HepG2 (cell line): ENCODE measurements at regions not wholly inside any gene's neighbourhood (a gene's known extent, or its start where the extent isn't known, plus 50 kb on each side); places are given as distances from the start of the nearest gene placed in this dataset.

Experiments used
- CTCF ChIP-seq: sonication (generic); formaldehyde crosslinking; IDR thresholded peaks from 2 replicates; pipeline ENCODE4 v1.5.0; 2020; ENCODE audit warnings: mild to moderate bottlenecking, missing genetic modification reagents, moderate library complexity
- MAZ ChIP-seq, 2 experiments: sonication (generic) in 1 of 2; formaldehyde crosslinking in 1 of 2; IDR thresholded peaks; 2 replicates each; pipeline versions ENCODE4 v1.5.0 to v1.6.1; 2012 to 2020; ENCODE audit warnings: low read depth in 2 of 2, mild to moderate bottlenecking in 2 of 2, borderline replicate concordance in 1 of 2, improper control_type of control experiment in 1 of 2, low read length in 1 of 2, missing genetic modification reagents in 1 of 2, moderate library complexity in 1 of 2
- NBN ChIP-seq: fragments of 450-650 bp; conservative IDR thresholded peaks from 2 replicates; pipeline ENCODE4 v1.6.1; 2017
- USF2 ChIP-seq, 2 experiments: sonication (generic) in 1 of 2; formaldehyde crosslinking in 1 of 2; IDR thresholded peaks; 2 replicates each; pipeline versions ENCODE4 v1.5.1 to v1.6.1; 2011 to 2020; ENCODE audit warnings: borderline replicate concordance in 1 of 2, low read depth in 1 of 2, low read length in 1 of 2, mild to moderate bottlenecking in 1 of 2, missing genetic modification reagents in 1 of 2, moderate library complexity in 1 of 2
- ZNF136 ChIP-seq: sonication (generic); formaldehyde crosslinking; IDR thresholded peaks from 2 replicates; pipeline ENCODE4 v1.8.1; 2022; ENCODE audit warnings: low read depth, mild to moderate bottlenecking, moderate library complexity, missing genetic modification reagents
- ZNF770 ChIP-seq: sonication (generic); formaldehyde crosslinking; IDR thresholded peaks from 2 replicates; pipeline ENCODE4 v1.5.0; 2020; ENCODE audit warnings: mild to moderate bottlenecking, missing genetic modification reagents
- ZNF780A ChIP-seq: sonication (generic); formaldehyde crosslinking; IDR thresholded peaks from 2 replicates; pipeline ENCODE4 v1.8.0; 2022; ENCODE audit warnings: mild to moderate bottlenecking, missing genetic modification reagents, moderate library complexity

GRCh38 chr2:212903413-212903812 is 248.0 kb downstream of the IKZF2 start:
- TF ChIP-seq USF2 (IDR thresholded peaks at IDR 0.05; ENCODE audit: low read depth, low read length) (no peak), USF2 (CRISPR knock-in tag; IDR thresholded peaks at IDR 0.05; ENCODE audit: borderline replicate concordance) (no peak), NBN (no peak), ZNF780A (CRISPR knock-in tag) (no peak), ZNF770 (CRISPR knock-in tag) (no peak), ZNF136 (CRISPR knock-in tag) (no peak), CTCF (CRISPR knock-in tag) (no peak), MAZ (IDR thresholded peaks at IDR 0.05; ENCODE audit: borderline replicate concordance, low read depth, low read length) (no peak), MAZ (CRISPR knock-in tag; IDR thresholded peaks at IDR 0.05; ENCODE audit: low read depth) (no peak)
